PC-3 (cell line): ENCODE measurements at regions not wholly inside any gene's neighbourhood (a gene's known extent, or its start where the extent isn't known, plus 50 kb on each side); places are given as distances from the start of the nearest gene placed in this dataset.

ENCODE experiments used
- ATAC-seq: fragments of 200-7000 bp; cut with Tn5 transposase; 2 replicates; pipeline ENCODE4 v1.9.1; 2020; ENCODE audit warnings: mild to moderate bottlenecking, moderate library complexity
- BruUV-seq: library from RNA; stranded (reverse); fragments of 400-500 nt; replicated peaks from 2 replicates; lab custom pipeline; 2021; lab: Mats Ljungman, UMichigan
- CTCF ChIA-PET: fragments of 300-600 bp; sonication (Branson Sonifier 250); formaldehyde crosslinking; loops from one replicate; lab custom pipeline; 2022; ENCODE audit warnings: antibody characterized with exemption; lab: Charles Lee
- POLR2A ChIA-PET: fragments of 300-600 bp; sonication (Branson Sonifier 250); formaldehyde crosslinking; loops from one replicate; lab custom pipeline; 2022; ENCODE audit warnings: antibody characterized with exemption; ENCODE audit not compliant: unreplicated experiment; lab: Charles Lee
- DNase-seq: peaks from one replicate; pipeline ENCODE4 v3.0.0-alpha.2; 2015
- H2AFZ ChIP-seq: fragments of 300-600 bp; sonication (generic); 2 replicates; pipeline ENCODE4 v1.6.0; 2016; ENCODE audit warnings: antibody characterized with exemption, low read length
- H3F3A ChIP-seq: fragments of 300-600 bp; sonication (generic); one replicate; pipeline ENCODE4 v1.6.0; 2017; ENCODE audit warnings: antibody characterized with exemption, low read length, control low read depth, mild to moderate bottlenecking; ENCODE audit not compliant: unreplicated experiment
- H3K27ac ChIP-seq: fragments of 300-600 bp; sonication (generic); 2 replicates; pipeline ENCODE4 v1.5.1; 2016; ENCODE audit warnings: mild to moderate bottlenecking, low read length
- H3K27me3 ChIP-seq: fragments of 300-600 bp; sonication (generic); 2 replicates; pipeline ENCODE4 v1.6.1; 2016; ENCODE audit warnings: low read length, mixed read lengths
- H3K36me3 ChIP-seq: fragments of 300-600 bp; sonication (generic); 2 replicates; pipeline ENCODE4 v1.6.1; 2016; ENCODE audit warnings: low read depth, mixed run types, low read length, mixed read lengths
- H3K4me1 ChIP-seq: fragments of 300-600 bp; sonication (generic); 2 replicates; pipeline ENCODE4 v1.5.1; 2016; ENCODE audit warnings: low read length; ENCODE audit not compliant: insufficient read depth
- H3K4me2 ChIP-seq: fragments of 300-600 bp; sonication (generic); 2 replicates; pipeline ENCODE4 v1.6.0; 2016; ENCODE audit warnings: low read length
- H3K4me3 ChIP-seq: fragments of 300-600 bp; sonication (generic); 2 replicates; pipeline ENCODE4 v1.5.1; 2016; ENCODE audit warnings: mild to moderate bottlenecking, low read length, mixed read lengths
- H3K79me2 ChIP-seq: fragments of 300-600 bp; sonication (generic); 2 replicates; pipeline ENCODE4 v1.6.1; 2017; ENCODE audit warnings: low read length, mixed read lengths
- H3K9ac ChIP-seq: fragments of 300-600 bp; sonication (generic); 2 replicates; pipeline ENCODE4 v1.6.0; 2016; ENCODE audit warnings: mild to moderate bottlenecking, low read length
- H3K9me2 ChIP-seq: fragments of 300-600 bp; sonication (generic); replicated peaks from 2 replicates; pipeline ENCODE4 v1.6.1; 2016; ENCODE audit warnings: mixed run types, low read length, mixed read lengths
- H3K9me3 ChIP-seq: fragments of 300-600 bp; sonication (generic); 2 replicates; pipeline ENCODE4 v1.6.1; 2016; ENCODE audit warnings: low read length, mixed read lengths
- H4K20me1 ChIP-seq: fragments of 300-600 bp; sonication (generic); 2 replicates; pipeline ENCODE4 v1.6.1; 2016; ENCODE audit warnings: low read length, mixed read lengths
- CTCF ChIP-seq: fragments of 300-600 bp; sonication (generic); conservative IDR thresholded peaks from 2 replicates; pipeline ENCODE4 v1.5.1; 2017; ENCODE audit warnings: antibody characterized with exemption, low read depth, mild to moderate bottlenecking, low read length
- EZH2 ChIP-seq: fragments of 300-600 bp; sonication (generic); IDR thresholded peaks from one replicate; pipeline ENCODE4 v1.6.1; 2017; ENCODE audit warnings: antibody characterized with exemption, mild to moderate bottlenecking, low read length; ENCODE audit not compliant: unreplicated experiment
- EZH2phosphoT487 ChIP-seq: fragments of 300-600 bp; sonication (generic); IDR thresholded peaks from 2 replicates; pipeline ENCODE4 v1.6.1; 2018; ENCODE audit warnings: mild to moderate bottlenecking, antibody characterized with exemption, low read length, borderline replicate concordance
- intact Hi-C: fragments of 100-400 bp; cut with micrococcal nuclease; formaldehyde crosslinking; loops from 2 replicates; pipeline ENCODE4 v1.9.0; 2023

- H3K9me2 ChIP-seq = no peaks in the 10 kb centered on the region
- intact Hi-C loops = no loop called here
- BruUV-seq = no TSS peak
- TF ChIP-seq EZH2phosphoT487 (no peak), CTCF (no peak), EZH2 (no peak)
- H3K27me3 ChIP-seq = peaks cover 79% of the 10 kb centered on the region
- H3K4me2 ChIP-seq = no peak overlapping the region
- ATAC-seq (no peak), DNase-seq (no peak)
- no peaks in the 10 kb centered on the region for H3K36me3 ChIP-seq
- H3K4me1 ChIP-seq = no peaks in the 10 kb centered on the region
- no peaks in the 10 kb centered on the region for H3F3A ChIP-seq
- H4K20me1 ChIP-seq = no peaks in the 10 kb centered on the region
- no peak overlapping the region for H3K27ac ChIP-seq
- no peak overlapping the region for H3K9ac ChIP-seq
- H3K79me2 ChIP-seq = no peaks in the 10 kb centered on the region
- ChIA-PET CTCF (no interaction called here), POLR2A (no interaction called here)
- no peak overlapping the region for H2AFZ ChIP-seq
- no peak overlapping the region for H3K4me3 ChIP-seq
- H3K9me3 ChIP-seq = no peaks in the 10 kb centered on the region
Observed at GRCh38 chr6:811191-811590, 118.3 kb upstream of the EXOC2 start.

DNA sequence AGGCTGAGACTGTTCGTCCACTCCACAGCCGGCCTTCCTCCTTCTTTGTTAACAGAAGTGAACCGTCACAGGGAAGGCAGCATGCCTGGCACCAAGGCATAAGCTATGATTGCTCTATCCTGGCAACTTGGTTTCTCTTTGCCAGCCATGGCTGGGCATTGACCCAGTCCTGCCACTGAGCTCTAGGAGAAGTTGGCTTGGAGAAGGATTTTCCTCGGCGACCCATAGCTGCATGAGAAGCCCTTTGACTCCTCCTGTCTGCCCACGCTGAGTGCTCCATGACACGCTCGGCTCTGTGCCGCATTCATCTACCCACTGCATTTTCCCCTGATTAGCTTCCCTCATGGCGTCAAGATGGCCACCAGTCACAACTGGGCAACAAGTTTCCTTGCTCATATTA is 111.8 kb upstream of the EXOC2 start:
- ChIA-PET POLR2A (no interaction called here), CTCF (no interaction called here)
- peaks cover 87% of the 10 kb centered on the region for H3K27me3 ChIP-seq
- no peaks in the 10 kb centered on the region for H3K9me2 ChIP-seq
- no peaks in the 10 kb centered on the region for H4K20me1 ChIP-seq
- H3K4me1 ChIP-seq = no peaks in the 10 kb centered on the region
- no peak overlapping the region for H3K4me2 ChIP-seq
- H3K79me2 ChIP-seq = no peaks in the 10 kb centered on the region
- no peak overlapping the region for H3K27ac ChIP-seq
- H3K9ac ChIP-seq = no peak overlapping the region
- ATAC-seq (no peak), DNase-seq (no peak)
- TF ChIP-seq CTCF (no peak), EZH2phosphoT487 (no peak), EZH2 (no peak)
- intact Hi-C loops = no loop called here
- BruUV-seq = no TSS peak
- H2AFZ ChIP-seq = no peak overlapping the region
- H3K4me3 ChIP-seq = no peak overlapping the region
- H3F3A ChIP-seq = no peaks in the 10 kb centered on the region
- no peaks in the 10 kb centered on the region for H3K9me3 ChIP-seq
- no peaks in the 10 kb centered on the region for H3K36me3 ChIP-seq

DNA sequence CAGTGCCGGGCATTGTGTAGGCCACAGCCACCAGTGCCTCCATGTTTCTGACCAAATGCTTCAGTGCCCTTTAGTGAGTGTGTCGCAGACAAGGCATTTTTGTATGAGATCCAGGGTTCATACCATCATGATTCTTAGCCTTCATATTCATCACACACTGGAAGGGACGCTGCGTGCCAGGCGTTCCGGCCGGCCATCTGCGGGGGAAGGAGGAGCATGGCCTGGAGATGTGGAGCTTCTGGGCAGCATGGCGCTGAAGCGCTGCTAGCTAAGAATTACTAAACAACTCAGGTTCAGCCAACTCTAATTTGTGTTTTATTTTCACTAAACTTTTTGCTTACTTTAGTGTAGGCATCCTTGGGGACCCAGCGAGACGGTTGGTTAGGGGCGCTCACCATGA is 111.4 kb upstream of the EXOC2 start:
- ChIA-PET CTCF (interaction anchor here (0.5 kb wide), 1 partner anchor 212 kb away, joined by 4 read pairs; no protein-coding TSS in a partner anchor), POLR2A (no interaction called here)
- H3K79me2 ChIP-seq = no peaks in the 10 kb centered on the region
- H3K4me3 ChIP-seq = no peak overlapping the region
- H3F3A ChIP-seq = no peaks in the 10 kb centered on the region
- H4K20me1 ChIP-seq = no peaks in the 10 kb centered on the region
- H3K9ac ChIP-seq = no peak overlapping the region
- no TSS peak for BruUV-seq
- peaks cover 87% of the 10 kb centered on the region for H3K27me3 ChIP-seq
- no peaks in the 10 kb centered on the region for H3K36me3 ChIP-seq
- TF ChIP-seq EZH2phosphoT487 = no peak
- no peak for TF ChIP-seq EZH2
- TF ChIP-seq CTCF = no peak
- no peak overlapping the region for H3K27ac ChIP-seq
- no peak overlapping the region for H2AFZ ChIP-seq
- no peaks in the 10 kb centered on the region for H3K9me3 ChIP-seq
- intact Hi-C loops = no loop called here
- no peaks in the 10 kb centered on the region for H3K4me1 ChIP-seq
- DNase-seq (no peak), ATAC-seq (no peak)
- H3K4me2 ChIP-seq = no peak overlapping the region
- H3K9me2 ChIP-seq = no peaks in the 10 kb centered on the region
